GM23248 (cell line): ENCODE measurements at regions not wholly inside any gene's neighbourhood (a gene's known extent, or its start where the extent isn't known, plus 50 kb on each side); places are given as distances from the start of the nearest gene placed in this dataset.
A peak's percentile ranks its signal among the peaks of the same experiment; 100 is the strongest.

ENCODE experiments used
- DNase-seq: peaks from one replicate; pipeline ENCODE4 v3.0.0-alpha.2; 2015
- H2AFZ ChIP-seq: fragments of 200-600 bp; sonication (generic); 2 replicates; pipeline ENCODE4 v1.6.1; 2016; ENCODE audit warnings: antibody characterized with exemption
- H3F3A ChIP-seq: fragments of 200-600 bp; sonication (generic); 2 replicates; pipeline ENCODE4 v1.6.1; 2016; ENCODE audit warnings: mild to moderate bottlenecking, antibody characterized with exemption, mixed run types; ENCODE audit not compliant: insufficient read depth
- H3K27ac ChIP-seq: fragments of 200-600 bp; sonication (generic); 2 replicates; pipeline ENCODE4 v1.5.1; 2016; ENCODE audit warnings: mild to moderate bottlenecking
- H3K27me3 ChIP-seq: fragments of 200-600 bp; sonication (generic); replicated peaks from 2 replicates; pipeline ENCODE4 v1.6.1; 2016; ENCODE audit warnings: mild to moderate bottlenecking; ENCODE audit not compliant: insufficient read depth
- H3K36me3 ChIP-seq: fragments of 200-600 bp; sonication (generic); 2 replicates; pipeline ENCODE4 v1.6.1; 2016; ENCODE audit warnings: low read depth, mild to moderate bottlenecking
- H3K4me1 ChIP-seq: fragments of 200-600 bp; sonication (generic); 2 replicates; pipeline ENCODE4 v1.6.1; 2016; ENCODE audit warnings: mild to moderate bottlenecking; ENCODE audit not compliant: insufficient read depth
- H3K4me2 ChIP-seq: fragments of 200-600 bp; sonication (generic); one replicate; pipeline ENCODE4 v1.6.1; 2016; ENCODE audit warnings: mild to moderate bottlenecking; ENCODE audit not compliant: unreplicated experiment
- H3K4me3 ChIP-seq: fragments of 200-600 bp; sonication (generic); 2 replicates; pipeline ENCODE4 v1.5.1; 2016; ENCODE audit warnings: mild to moderate bottlenecking
- H3K79me2 ChIP-seq: fragments of 200-600 bp; sonication (generic); 2 replicates; pipeline ENCODE4 v1.6.1; 2016; ENCODE audit warnings: mild to moderate bottlenecking; ENCODE audit not compliant: insufficient read depth
- H3K9ac ChIP-seq: fragments of 200-600 bp; sonication (generic); 2 replicates; pipeline ENCODE4 v1.6.1; 2016; ENCODE audit warnings: mild to moderate bottlenecking
- H3K9me2 ChIP-seq: fragments of 200-600 bp; sonication (generic); 2 replicates; pipeline ENCODE4 v1.6.1; 2016; ENCODE audit warnings: mixed run types, mild to moderate bottlenecking, moderate library complexity; ENCODE audit not compliant: insufficient read depth
- H3K9me3 ChIP-seq: fragments of 200-600 bp; sonication (generic); one replicate; pipeline ENCODE4 v1.6.1; 2017; ENCODE audit warnings: low read depth
- H4K20me1 ChIP-seq: fragments of 200-600 bp; sonication (generic); 2 replicates; pipeline ENCODE4 v1.6.0; 2016; ENCODE audit not compliant: insufficient read depth
- EZH2 ChIP-seq: fragments of 200-600 bp; sonication (generic); IDR thresholded peaks from 2 replicates; pipeline ENCODE4 v1.6.1; 2018; ENCODE audit warnings: antibody characterized with exemption, mild to moderate bottlenecking; ENCODE audit not compliant: insufficient read depth, poor library complexity, severe bottlenecking
- EZH2phosphoT487 ChIP-seq: fragments of 200-600 bp; sonication (generic); IDR thresholded peaks from 2 replicates; pipeline ENCODE4 v1.6.1; 2018; ENCODE audit warnings: antibody characterized with exemption, moderate library complexity, mild to moderate bottlenecking, low read depth; ENCODE audit not compliant: insufficient read depth
- WGBS, 2 experiments: methylation state at CpG; one replicate each; pipeline ENCODE4 v1.1.6; 2015 to 2017; ENCODE audit warnings: low lambda C conversion rate in 2 of 2, low coverage in 1 of 2; ENCODE audit errors: missing lambda C conversion rate in 2 of 2; 5-methylcytosine and 5-hydroxymethylcytosine counted together
- in situ Hi-C: fragments of 300-500 bp; cut with MboI; formaldehyde crosslinking; loops from 2 replicates; pipeline ENCODE4 v1.15.0; 2020

GRCh38 chr5:68359699-68360098, 144.1 kb downstream of the PIK3R1 start:
- H2AFZ ChIP-seq = no peak overlapping the region
- TF ChIP-seq EZH2 = no peak
- no peak for TF ChIP-seq EZH2phosphoT487
- no peaks in the 10 kb centered on the region for H3F3A ChIP-seq
- WGBS, 2 experiments = 74 to 81% methylated on average over 2 of the region's 2 CpGs
- H3K79me2 ChIP-seq = no peaks in the 10 kb centered on the region
- H3K36me3 ChIP-seq = no peaks in the 10 kb centered on the region; the same call in 1 of the 2 replicates
- H3K9me3 ChIP-seq = no peaks in the 10 kb centered on the region
- no peak overlapping the region for H3K27ac ChIP-seq
- H3K9ac ChIP-seq = no peak overlapping the region
- in situ Hi-C loops = no loop called here
- H4K20me1 ChIP-seq = no peaks in the 10 kb centered on the region
- H3K9me2 ChIP-seq = no peaks in the 10 kb centered on the region
- DNase-seq = no peak
- H3K4me3 ChIP-seq = no peak overlapping the region
- H3K27me3 ChIP-seq = no peaks in the 10 kb centered on the region
- H3K4me2 ChIP-seq = no peak overlapping the region
- no peaks in the 10 kb centered on the region for H3K4me1 ChIP-seq

- Histone ChIP-seq H3K9me3 (no peaks in the 10 kb centered on the region), H3K27me3 (no peaks in the 10 kb centered on the region), H3K4me1 (no peaks in the 10 kb centered on the region), H3K9me2 (no peaks in the 10 kb centered on the region), H2AFZ (no peak overlapping the region), H3F3A (no peaks in the 10 kb centered on the region), H4K20me1 (no peaks in the 10 kb centered on the region), H3K4me3 (no peak overlapping the region), H3K79me2 (no peaks in the 10 kb centered on the region), H3K4me2 (no peak overlapping the region), H3K36me3 (no peaks in the 10 kb centered on the region; the same call in 1 of the 2 replicates), H3K27ac (no peak overlapping the region), H3K9ac (no peak overlapping the region)
- no peak for TF ChIP-seq EZH2
- 90 to 93% methylated on average over 1 of the region's 1 CpG for whole genome bisulfite sequencing, 2 experiments
- in situ Hi-C loops = no loop called here
- no peak for DNase-seq
Measured at GRCh38 chr5:68362331-68362730, 146.8 kb downstream of the PIK3R1 start.

- no peak overlapping the region for H3K9ac ChIP-seq
- no peaks in the 10 kb centered on the region; the same call in 1 of the 2 replicates for H3K36me3 ChIP-seq
- H3K9me3 ChIP-seq = no peaks in the 10 kb centered on the region
- no peaks in the 10 kb centered on the region for H3K79me2 ChIP-seq
- H3F3A ChIP-seq = peaks cover 21% of the 10 kb centered on the region
- H3K27ac ChIP-seq = no peak overlapping the region
- no peaks in the 10 kb centered on the region for H4K20me1 ChIP-seq
- H3K4me1 ChIP-seq = peaks cover 18% of the 10 kb centered on the region
- no peak overlapping the region for H3K4me3 ChIP-seq
- no peaks in the 10 kb centered on the region for H3K9me2 ChIP-seq
- H2AFZ ChIP-seq = no peak overlapping the region
- no peak for TF ChIP-seq EZH2
- TF ChIP-seq EZH2phosphoT487 = no peak
- no peak for DNase-seq
- H3K4me2 ChIP-seq = no peak overlapping the region
- WGBS, 2 experiments = 97 to 100% methylated on average over 1 of the region's 1 CpG
- in situ Hi-C loops = no loop called here
- no peaks in the 10 kb centered on the region for H3K27me3 ChIP-seq
Measured at GRCh38 chr5:68365889-68366288, 150.3 kb downstream of the PIK3R1 start.

DNA sequence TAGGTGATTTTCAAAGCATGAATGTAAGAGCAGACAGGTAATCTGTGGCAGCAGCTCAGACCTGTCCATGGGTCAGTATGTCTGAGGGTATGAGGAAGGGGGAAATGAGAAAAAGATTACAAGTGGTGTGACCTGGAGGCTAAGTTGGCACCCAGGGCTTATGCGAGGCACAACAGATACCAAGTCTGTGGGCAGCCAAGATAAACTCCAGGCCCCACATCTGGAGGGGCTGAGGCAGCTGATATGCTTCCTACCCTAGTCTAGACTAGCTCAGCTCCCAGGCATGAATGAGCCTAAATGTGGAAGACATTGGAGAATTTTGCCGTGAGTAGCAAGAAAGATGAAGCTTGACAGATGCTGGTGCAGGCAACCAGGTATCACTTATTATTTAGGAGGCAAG, 151.7 kb downstream of the PIK3R1 start:
- TF ChIP-seq EZH2 (no peak), EZH2phosphoT487 (no peak)
- no peak overlapping the region for H3K27ac ChIP-seq
- no peaks in the 10 kb centered on the region for H4K20me1 ChIP-seq
- H3K36me3 ChIP-seq = no peaks in the 10 kb centered on the region; the same call in 1 of the 2 replicates
- no peaks in the 10 kb centered on the region for H3K79me2 ChIP-seq
- no peak overlapping the region for H3K4me3 ChIP-seq
- no peaks in the 10 kb centered on the region for H3K9me2 ChIP-seq
- H3K27me3 ChIP-seq = no peaks in the 10 kb centered on the region
- peaks cover 18% of the 10 kb centered on the region for H3K4me1 ChIP-seq
- no peak overlapping the region for H3K4me2 ChIP-seq
- H3K9ac ChIP-seq = no peak overlapping the region
- in situ Hi-C loops = no loop called here
- no peaks in the 10 kb centered on the region for H3K9me3 ChIP-seq
- WGBS, 2 experiments = 91 to 98% methylated on average over 2 of the region's 2 CpGs
- H3F3A ChIP-seq = peaks cover 21% of the 10 kb centered on the region
- DNase-seq = no peak
- H2AFZ ChIP-seq = no peak overlapping the region

DNA sequence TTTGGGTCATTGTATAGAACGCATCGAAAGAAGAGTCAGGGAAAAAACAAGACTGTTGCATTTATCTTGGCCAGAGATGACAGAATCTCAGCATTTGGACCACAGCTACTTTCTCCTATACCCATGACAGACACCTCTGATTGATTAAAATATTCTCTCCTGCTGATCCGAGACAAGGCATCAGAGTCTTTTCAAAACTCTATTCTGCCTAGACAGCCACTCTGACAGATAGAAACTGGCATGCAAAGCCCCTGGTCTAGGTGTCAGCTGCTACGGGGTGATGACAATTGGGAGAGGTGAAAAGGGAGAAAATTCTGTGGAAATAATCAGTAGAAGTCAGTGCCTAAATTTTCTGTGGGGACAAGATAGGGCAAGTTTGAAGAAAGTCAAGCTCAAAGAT, 152.2 kb downstream of the PIK3R1 start:
- Histone ChIP-seq H3K36me3 (no peaks in the 10 kb centered on the region; the same call in 1 of the 2 replicates), H3K27me3 (no peaks in the 10 kb centered on the region), H3F3A (peaks cover 21% of the 10 kb centered on the region), H3K27ac (no peak overlapping the region), H3K9ac (no peak overlapping the region), H3K4me1 (peaks cover 18% of the 10 kb centered on the region), H4K20me1 (no peaks in the 10 kb centered on the region), H3K4me3 (no peak overlapping the region), H3K79me2 (no peaks in the 10 kb centered on the region), H3K9me2 (no peaks in the 10 kb centered on the region), H3K4me2 (peak overlapping the region; percentile 14), H3K9me3 (no peaks in the 10 kb centered on the region), H2AFZ (peak overlapping the region; percentile 3; the same call in 1 of the 2 replicates)
- in situ Hi-C loops = no loop called here
- no peak for TF ChIP-seq EZH2phosphoT487
- 89% methylated on average over 4 of the region's 4 CpGs for WGBS, 2 experiments
- DNase-seq = no peak
